ENCODE measurements at regions not wholly inside any gene's neighbourhood (a gene's known extent, or its start where the extent isn't known, plus 50 kb on each side); places are given as distances from the start of the nearest gene placed in this dataset.

DNA sequence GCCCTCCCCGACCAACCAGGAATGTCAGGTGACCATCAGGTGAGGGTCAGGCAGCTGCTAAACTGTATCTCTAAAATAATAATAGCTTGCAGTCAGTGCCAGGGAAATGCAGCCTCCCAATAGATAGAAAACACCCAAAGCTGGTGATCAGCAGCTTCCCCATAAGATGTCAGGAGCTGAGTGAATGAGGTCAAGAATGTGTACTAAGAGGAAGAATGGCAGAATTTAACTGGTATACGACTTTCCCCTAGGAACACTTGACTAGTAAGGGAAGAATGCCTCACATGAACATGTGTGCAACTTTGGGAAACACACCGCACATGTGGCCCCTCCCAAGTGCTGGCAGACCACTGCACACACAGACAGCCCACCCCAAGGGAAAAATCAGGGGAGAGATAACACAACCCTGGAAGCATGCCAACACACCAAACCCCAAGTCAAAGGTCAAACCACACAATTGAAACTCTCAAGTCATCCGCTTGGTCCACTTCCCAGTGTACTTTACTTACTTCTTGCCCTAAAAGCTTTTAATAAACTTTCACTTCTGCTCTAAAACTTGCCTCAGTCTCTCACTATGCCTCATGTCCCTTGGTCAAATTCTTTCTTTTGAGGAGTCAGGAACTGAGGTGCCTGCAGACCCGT is 806.5 kb downstream of the OTOL1 start:
- DNase-seq (ENCODE audit: low read depth in 2 of 2): no peak

DNA sequence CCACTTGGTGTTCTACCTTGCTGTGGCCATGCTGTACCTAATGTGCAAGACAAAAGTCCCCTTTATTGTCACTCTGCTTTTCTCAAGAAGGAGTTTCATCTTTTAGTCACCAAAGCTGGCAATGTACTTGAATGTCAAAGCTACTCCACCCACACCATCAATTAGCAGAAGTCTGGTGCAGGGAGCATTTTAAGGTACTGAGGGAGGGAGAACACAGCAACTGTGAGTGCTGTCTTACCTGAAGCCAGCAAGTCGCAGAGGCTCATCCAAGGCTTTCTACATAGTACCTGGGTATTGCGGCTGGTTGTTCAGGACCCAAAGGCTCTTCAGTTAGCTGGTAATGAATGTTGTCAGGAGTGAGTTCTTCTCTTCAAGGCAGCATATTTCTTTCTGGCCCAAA is 820.4 kb downstream of the OTOL1 start:
- DNase-seq (ENCODE audit: low read depth in 2 of 2): no peak

DNA sequence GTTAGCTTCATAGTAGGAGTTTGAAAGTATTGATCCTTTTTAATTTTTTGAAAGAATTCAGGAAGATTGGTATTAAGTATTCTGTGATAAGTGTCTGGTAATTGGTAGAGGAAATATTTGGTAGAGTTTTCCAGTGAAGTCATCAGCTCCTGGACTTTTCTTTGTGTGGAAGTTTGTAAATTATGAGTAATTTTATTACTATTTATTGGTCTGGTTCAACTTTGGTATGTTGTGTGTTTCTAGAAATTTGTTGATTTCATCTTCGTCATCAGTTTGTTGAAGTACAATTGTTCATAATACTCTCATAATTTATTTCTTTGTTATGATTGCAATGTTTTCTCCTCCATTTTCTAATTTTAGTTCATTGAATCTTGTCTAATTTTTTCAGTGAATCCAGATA is 832.0 kb downstream of the OTOL1 start:
- DNase-seq (ENCODE audit: low read depth in 2 of 2): no peak

DNA sequence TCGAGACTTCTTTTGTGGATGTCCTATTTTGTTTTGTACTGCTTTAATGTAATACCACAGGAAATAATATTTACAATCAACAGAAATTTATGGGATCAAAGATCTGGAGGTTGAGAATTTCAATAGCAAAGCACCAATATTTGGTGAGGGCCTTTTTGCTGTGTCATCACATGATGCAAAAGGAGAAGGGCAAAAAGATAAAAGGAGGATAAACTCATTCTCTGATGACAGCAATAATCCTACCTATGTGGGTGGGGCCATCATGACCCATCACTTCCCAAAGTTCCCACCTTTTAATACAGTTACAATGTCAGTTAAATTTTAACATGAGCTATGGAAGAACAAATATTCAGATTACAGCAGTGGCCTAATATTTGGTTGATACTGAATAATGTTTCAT is 832.9 kb downstream of the OTOL1 start:
- DNase-seq (ENCODE audit: low read depth in 2 of 2): no peak

DNA sequence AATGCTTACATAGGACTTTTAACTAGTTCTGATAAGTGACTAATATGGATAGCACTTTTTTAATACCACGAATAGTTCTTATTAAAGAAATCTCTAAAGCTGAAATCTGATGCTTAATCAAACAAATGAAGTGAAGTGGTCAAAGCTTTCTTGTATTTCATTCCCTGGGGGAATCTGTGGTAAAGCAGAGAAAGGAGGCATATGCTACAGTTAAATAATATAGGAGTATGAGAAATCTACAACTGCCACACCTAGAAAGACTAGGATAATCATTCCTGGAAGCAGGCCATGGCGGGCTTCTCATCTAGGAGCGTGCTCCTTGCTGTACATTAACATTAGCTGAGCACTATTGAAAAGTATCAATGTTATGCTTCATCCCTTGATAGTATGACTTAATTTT is 835.7 kb downstream of the OTOL1 start:
- no peak for DNase-seq (ENCODE audit: low read depth in 2 of 2)

DNA sequence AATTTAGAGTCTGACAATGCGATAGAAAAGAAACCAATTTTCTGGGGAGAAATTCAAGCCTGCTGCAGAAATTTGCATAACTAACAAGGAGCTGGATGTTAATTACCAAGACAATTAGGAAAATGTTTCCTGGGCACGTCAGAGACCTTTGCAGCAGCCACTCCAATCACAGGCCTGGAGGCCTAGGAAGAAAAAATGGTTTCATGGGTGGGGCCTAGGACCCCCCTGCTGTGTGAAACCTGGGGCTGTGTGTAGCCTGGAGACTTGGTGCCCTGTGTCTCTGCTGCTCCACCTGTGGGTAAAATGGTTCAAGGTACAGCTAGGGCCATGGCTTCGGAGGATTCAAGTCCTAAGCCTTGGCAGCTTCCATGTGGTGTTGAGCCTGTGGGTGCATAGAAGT is 837.9 kb downstream of the OTOL1 start:
- no peak for DNase-seq (ENCODE audit: low read depth in 2 of 2)

DNA sequence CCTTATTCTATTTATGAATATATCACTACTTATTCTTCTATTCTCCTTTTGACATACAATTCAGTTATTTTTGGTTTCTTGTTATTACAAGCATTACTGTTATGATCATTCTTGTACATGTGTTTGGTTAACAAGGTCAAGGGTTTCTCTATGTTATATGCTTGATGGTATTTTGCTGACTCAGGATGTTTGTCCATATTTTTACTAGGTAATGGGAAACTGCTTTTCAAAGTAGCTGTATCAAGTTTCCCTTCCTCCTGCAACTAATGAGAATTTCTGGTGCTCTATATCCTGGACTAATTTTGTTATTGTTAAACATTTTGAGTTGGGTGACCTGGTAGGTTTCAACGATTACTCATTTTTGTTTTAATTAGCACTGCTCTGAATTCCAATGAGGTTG is 841.0 kb downstream of the OTOL1 start:
- DNase-seq (ENCODE audit: low read depth in 2 of 2): no peak

DNA sequence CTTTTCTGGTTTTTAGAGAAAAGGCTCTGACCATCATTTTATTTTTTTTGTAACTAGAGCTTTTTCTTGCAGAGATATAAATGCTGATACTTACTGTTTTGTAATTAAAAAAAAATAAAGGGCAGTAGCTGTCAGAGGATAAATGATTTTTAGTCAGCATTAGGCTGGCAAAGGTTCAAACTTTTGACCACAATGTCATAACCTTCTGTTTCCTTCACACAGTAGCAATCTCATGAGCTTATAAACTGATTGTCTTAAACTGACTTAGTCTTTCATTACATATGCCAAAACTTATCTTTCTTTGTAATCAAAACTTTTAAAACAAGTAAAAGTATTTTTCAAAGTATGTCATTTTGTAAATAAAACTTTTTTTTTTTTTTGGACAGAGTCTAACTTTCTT is 841.9 kb downstream of the OTOL1 start:
- no peak for DNase-seq (ENCODE audit: low read depth in 2 of 2)

DNA sequence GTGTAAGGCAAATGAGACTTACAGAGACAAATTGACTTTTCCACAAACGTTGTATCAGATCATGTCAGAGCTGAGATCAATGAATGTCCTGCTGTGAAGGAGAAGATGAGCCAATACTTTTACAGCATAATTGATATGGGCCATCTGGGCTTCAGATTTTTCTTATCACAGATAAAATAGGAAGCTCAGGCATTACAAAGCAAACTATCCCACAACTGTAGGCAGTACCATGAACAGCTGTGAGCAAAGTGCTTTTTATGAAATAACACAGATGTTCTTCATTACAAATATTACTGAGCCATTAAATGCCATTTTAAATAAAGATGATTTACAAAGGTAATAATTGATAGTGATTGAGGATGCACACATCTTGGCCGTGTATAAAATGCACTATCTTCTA is 852.3 kb downstream of the OTOL1 start:
- DNase-seq (ENCODE audit: low read depth in 2 of 2): no peak

DNA sequence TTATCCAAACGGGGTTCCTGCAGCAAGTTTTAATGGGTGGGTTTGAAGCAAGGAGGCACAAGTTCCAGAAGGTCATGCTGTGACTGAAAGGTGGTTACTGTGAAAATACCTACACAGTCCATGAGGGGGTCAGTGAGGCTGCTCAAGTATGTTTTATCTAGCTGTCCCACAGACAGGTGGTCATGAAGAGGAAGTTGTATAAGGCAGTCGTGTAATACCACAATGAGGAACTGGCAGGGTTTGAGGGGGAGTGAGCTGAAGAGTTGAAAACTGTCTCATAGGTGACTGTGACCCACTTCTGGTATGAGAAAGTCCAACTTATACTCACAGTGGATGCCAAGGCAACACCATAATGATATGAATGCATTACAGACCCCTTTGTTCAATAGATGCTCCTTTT is 856.8 kb downstream of the OTOL1 start:
- no peak for DNase-seq (ENCODE audit: low read depth in 2 of 2)

DNA sequence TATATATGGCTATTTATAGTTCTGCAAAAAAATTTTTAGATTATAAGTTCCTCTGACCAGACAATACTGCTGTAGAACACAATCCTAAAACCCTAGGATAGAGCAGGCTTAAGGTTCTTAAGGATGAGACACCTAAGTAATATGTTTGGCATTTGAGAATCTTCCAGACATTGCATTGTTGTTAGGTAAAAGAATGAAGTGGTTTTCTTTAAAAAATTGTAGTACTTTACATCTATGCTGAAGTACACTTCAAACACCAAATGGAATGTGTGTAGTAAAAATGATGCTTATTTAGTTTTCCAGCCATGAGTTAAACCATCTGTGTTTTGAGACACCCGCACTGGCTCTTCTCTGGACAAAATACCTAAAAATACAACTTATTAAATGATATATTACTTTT is 857.7 kb downstream of the OTOL1 start:
- no peak for DNase-seq (ENCODE audit: low read depth in 2 of 2)

DNA sequence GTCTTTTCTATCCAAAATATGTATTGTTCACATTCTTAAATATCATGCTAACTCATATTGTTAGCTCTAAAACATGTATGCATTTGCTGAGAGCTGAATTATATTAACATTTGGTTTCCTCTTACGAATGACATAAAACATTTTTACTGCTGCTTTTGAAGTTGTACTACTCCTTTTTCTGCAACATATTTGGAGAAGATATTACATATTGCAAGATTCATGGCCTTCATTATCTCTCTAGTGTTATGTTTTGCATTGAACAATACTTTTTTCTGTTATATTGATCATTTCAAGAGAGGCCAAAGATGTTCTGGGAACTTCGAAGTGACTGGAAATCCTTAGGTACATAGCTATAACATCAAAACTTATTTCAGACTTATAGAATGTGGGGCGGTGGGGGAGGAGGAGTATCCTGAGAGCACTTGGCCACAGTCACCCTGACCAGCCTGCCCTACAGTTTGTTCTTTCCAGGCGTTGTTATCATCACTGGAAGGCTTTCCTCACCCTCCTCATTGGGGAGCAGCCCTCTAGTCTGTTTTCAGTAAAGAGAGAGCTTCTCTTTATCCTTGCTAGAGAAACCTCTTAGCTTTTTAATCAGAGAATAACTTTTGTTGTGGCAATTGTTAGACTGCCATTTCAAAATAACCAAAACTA is 868.6 kb downstream of the OTOL1 start:
- DNase-seq (ENCODE audit: low read depth in 2 of 2): no peak

DNA sequence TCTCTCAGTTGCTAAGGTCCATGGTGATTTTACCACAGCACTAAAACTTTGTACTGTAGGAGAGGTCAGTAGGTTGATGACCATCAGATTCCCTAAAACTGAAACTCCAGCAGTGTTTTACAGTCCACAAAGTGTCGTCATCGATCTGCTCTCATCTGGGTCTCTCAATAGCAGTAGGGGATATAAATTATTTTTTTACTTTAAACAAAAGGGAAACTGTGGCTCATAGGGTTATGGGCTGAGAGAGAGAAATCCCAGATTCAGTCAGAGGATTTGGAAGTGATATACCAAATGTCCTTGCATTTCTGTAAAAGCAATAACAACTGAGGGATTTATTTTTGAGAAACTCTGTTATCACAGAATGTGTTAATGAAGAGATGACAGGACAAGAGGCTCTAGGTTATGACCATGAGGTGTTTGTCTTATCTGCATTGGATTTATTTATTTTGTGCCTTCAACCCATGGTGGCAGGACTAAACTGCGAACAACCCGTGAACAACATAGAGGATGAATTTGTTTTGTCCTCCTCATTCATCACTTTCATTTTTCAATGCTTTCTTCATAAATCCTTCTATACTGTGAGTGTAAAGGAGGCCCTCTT is 869.7 kb downstream of the OTOL1 start:
- no peak for DNase-seq (ENCODE audit: low read depth in 2 of 2)

DNA sequence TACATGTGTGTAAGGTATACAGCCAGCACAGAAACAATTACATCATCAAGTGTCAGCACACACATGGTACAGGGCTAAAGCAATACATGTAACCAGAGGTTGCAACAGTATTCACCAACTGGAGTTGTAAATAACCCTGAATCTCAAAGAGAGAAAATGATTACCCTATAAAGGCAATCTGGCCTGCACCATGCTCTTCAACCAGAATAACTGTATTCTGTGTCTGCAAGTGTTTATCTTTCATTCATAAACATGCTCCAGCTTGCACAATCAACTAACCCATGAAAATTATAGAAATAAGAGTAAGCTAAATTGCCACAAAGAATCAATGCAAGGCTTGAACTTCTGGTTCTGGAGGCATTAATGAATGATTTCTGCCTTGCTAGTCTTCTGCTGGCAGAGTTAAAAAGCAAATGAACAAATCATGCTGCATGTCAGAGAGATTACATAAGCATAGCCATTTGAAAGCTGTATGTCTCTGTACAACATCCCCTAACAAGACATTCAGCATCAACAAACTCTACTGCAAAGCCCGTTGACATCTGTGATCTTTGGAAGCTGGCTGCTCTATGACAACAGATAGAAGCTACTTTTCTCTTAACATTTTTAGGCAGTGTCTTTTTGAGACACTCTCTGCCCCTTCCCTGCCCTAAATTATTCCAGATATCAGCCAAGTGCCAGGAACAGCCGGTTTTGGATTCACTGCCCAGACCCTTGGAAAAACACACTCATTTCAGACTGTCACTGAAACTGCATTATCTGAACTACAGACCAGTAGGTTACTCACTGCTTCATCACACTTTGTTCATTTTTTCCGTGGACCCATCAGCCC is 871.0 kb downstream of the OTOL1 start:
- DNase-seq (ENCODE audit: low read depth in 2 of 2): no peak

DNA sequence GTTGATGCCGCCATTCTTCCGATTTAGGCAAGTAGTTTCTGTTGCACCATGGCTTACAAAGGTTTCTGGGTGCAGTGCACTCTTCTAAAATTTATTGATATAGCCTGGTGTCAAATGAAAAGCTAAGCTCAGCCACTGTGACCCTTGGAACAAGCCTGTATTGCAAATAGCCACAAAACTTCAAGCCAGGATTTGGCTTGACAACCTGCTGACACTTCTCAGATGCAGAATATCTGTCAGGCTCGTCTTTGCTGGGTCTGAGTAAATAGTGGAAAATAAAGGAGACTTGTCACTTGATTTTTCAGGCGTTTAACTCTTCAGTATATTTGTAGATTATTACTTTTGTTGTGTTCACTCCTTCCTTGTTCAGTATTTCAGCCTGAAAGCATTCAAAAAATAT is 871.8 kb downstream of the OTOL1 start:
- no peak for DNase-seq (ENCODE audit: low read depth in 2 of 2)

DNA sequence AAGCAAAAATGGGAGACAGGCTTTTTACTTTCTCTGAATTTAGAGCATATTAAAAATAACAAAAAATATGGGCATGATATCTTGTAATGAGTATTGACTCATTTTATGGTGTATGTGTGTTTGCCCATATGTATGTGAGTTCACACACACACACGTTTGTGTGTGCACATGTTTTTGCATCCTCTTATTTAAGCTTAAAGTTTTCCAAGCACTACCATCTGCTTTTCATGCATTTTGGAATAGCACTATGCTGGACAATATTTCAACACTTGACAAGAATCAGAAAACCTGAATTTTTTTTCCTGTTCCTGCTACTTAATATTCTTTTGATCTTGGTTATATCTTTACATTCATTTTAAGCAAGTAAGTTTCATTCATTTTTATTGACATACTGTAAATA is 872.7 kb downstream of the OTOL1 start:
- no peak for DNase-seq (ENCODE audit: low read depth in 2 of 2)

DNA sequence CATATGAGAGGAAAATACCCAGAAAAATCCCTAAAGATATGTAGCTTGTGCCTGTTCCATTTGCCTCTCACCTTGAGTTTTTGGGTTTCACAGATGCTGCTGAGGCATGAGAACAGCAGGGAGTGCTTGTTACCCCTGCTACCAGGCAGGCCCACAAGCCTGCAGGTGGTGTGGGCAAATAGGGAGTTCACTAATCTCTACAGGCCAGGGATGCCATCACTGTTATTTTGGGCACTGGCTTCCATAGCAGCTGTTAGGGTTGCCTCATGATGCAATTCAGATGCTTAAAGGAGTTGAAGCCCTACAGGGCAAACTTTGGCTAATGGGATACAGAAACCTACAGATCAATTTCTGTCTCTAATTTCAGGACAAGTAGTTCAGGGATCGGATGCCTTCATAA is 873.5 kb downstream of the OTOL1 start:
- no peak for DNase-seq (ENCODE audit: low read depth in 2 of 2)

DNA sequence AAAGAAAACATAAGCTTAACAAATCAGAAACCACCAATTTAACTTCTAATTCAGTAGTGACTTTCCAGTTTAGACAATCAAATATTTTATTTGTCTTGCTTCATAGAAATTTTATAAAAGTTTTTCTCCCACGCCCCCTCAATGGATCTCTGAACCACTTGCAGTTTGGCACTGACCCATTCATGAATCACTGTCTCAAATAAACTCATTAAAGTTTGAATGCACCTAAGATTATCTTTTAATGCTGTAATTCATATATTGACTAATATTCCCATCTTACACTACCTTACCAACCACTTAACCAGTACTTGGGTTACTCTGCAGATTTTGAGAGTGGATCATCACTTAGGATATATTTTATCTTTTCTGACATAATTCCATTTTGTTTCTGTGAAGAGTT is 880.2 kb downstream of the OTOL1 start:
- no peak for DNase-seq (ENCODE audit: low read depth in 2 of 2)

DNA sequence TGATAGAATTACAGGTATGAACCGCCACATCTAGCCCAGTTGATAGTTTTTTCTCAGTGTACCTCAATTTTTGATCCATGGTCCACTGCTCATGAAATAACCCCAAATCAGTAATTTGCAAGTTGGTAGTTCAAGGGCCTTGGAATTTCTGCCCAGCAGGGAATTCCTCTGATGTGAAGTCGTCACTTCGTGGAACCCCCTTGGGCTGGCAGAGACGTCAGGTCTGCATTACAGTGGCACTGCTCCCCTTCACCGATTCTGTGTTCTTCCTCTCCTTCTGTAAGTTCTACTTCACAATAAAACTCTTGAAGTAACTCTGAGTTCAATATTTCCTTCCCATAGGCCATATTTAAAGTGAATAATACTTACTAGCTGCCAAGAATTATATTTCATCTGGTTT is 881.0 kb downstream of the OTOL1 start:
- no peak for DNase-seq (ENCODE audit: low read depth in 2 of 2)

DNA sequence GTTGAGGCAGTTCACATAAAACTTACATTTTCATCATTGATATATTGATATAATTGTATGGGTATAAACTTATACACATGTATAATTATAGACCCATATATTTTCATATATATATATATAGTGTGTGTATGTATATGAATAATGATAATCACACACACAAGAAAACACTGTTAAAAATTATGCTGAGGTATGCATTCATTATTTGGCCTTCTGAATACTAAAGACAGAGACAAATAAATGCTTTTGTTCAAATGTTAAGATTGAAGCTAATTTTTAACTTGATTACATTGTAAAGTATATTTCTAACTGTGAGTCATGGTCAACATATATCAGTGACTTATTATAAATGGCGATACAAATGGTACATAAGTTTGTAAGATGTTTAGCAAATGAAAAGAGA is 888.8 kb downstream of the OTOL1 start:
- no peak for DNase-seq (ENCODE audit: low read depth in 2 of 2)

DNA sequence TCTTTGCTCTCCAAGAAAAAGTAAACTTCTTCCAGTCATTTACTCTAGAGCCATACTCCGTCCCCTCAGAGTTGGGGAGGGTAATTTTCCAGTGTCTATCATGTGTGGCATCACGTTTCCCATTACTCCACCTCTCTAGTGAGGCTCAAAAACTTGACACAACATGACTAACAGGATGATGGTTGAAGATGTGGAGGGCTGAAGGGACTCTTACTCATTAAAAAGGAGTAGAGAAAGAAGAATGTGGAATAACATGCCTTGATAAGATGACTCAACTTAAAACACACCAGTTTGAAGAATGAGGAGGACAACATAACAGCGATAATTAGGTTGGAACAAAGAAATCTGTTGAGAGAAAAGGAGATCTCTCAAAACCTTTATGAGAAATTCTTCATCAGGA is 894.3 kb downstream of the OTOL1 start:
- DNase-seq (ENCODE audit: low read depth in 2 of 2): no peak

DNA sequence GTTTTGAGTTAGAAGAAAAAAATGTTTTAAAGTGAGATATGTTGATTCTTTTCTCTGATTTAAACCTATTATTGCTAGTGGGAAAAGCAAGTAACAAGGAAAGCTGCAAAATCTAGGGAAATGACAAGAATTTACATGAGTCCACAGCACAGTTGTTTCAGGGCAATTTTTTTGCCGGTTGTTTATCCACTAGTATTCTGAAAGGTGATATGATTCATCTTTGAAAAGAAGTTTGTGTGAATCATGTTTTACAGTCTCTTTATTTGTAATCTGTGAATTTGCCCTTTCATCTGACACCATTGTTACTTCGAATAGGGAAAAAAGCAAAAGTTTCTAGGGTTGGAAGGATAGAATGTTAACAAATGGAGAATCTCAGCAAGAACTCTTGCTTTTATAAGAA is 894.7 kb downstream of the OTOL1 start:
- DNase-seq (ENCODE audit: low read depth in 2 of 2): no peak

DNA sequence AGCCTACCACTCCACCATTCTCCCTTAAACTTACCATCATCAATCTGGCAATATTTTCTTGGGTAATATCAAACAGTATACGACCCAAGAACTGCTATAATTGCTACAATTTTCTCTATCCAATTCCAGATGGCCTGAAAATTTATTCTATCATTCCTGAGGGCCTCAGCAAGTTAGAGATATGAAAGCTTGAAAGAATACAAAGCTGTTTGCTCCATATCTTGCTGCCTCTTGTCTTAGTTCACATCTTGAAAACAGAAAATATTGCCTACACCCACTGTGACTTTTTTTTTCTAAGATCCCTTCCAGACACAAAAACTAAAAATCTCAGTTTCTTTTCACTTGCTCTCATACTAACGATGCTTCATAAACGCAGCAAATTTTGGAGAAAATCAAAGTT is 898.9 kb downstream of the OTOL1 start:
- DNase-seq (ENCODE audit: low read depth in 2 of 2): no peak
